HepG2 (cell line): ENCODE measurements at regions not wholly inside any gene's neighbourhood (a gene's known extent, or its start where the extent isn't known, plus 50 kb on each side); places are given as distances from the start of the nearest gene placed in this dataset.

Experiments used
- ATAC-seq: fragments of 200-7000 bp; cut with Tn5 transposase; 3 replicates; pipeline ENCODE4 v1.9.1; 2020; ENCODE audit warnings: mild to moderate bottlenecking, moderate library complexity
- BruUV-seq: library from RNA; stranded (reverse); fragments of 400-500 nt; replicated peaks from 2 replicates; lab custom pipeline; 2021; lab: Mats Ljungman, UMichigan
- CTCF ChIA-PET: fragments of 300-600 bp; formaldehyde crosslinking; extraction: SDS; loops from one replicate; lab custom pipeline; 2021; ENCODE audit warnings: low total read pairs, inconsistent platforms, low intra/inter-chr PET ratio; lab: Yijun Ruan, JAX
- POLR2A ChIA-PET: fragments of 350-600 bp; sonication (Branson Sonifier 250); formaldehyde crosslinking; loops from one replicate; lab custom pipeline; 2020; ENCODE audit warnings: antibody characterized with exemption, inconsistent platforms; lab: Yijun Ruan, JAX
- DNase-seq: peaks from one replicate; pipeline ENCODE4 v3.0.0-alpha.2; 2015; ENCODE audit warnings: low spot score
- FAIRE-seq: peaks from 3 replicates; lab custom pipeline; 2011; peaks lifted over from hg19 to GRCh38; lab: Jason Lieb, UNC
- H2AFZ ChIP-seq: one replicate; pipeline ENCODE4 v1.6.1; 2011; ENCODE audit warnings: low read length, inconsistent platforms
- H3K27ac ChIP-seq: fragments of 300-600 bp; 3 replicates; pipeline ENCODE4 v1.8.0; 2011; ENCODE audit warnings: mixed run types, mild to moderate bottlenecking, mixed read lengths, low read length, inconsistent platforms; ENCODE audit not compliant: insufficient read depth; ENCODE audit errors: extremely low read length
- H3K27me3 ChIP-seq, 2 experiments: fragments of 200-600 bp in 1 of 2; 2 replicates in 1 of 2; 3 replicates in 1 of 2; pipeline versions ENCODE4 v1.6.0 to v1.8.0; 2011; ENCODE audit warnings: low read length in 2 of 2, mild to moderate bottlenecking in 2 of 2, moderate library complexity in 2 of 2, inconsistent platforms in 1 of 2; ENCODE audit not compliant: insufficient read depth in 2 of 2, control insufficient read depth in 1 of 2
- H3K36me3 ChIP-seq, 2 experiments: fragments of 200-600 bp in 1 of 2; replicated peaks in 1 of 2; 2 replicates in 1 of 2; 3 replicates in 1 of 2; pipeline versions ENCODE4 v1.5.1 to v1.8.0; 2011; ENCODE audit warnings: low read length in 2 of 2, inconsistent platforms in 1 of 2; ENCODE audit not compliant: insufficient read depth in 2 of 2, control insufficient read depth in 1 of 2
- H3K4me1 ChIP-seq: 2 replicates; pipeline ENCODE4 v1.5.1; 2012; ENCODE audit warnings: low read length, inconsistent platforms; ENCODE audit not compliant: insufficient read depth
- H3K4me2 ChIP-seq: 2 replicates; pipeline ENCODE4 v1.6.0; 2011; ENCODE audit warnings: low read depth, low read length, inconsistent platforms
- H3K4me3 ChIP-seq, 3 experiments: fragments of 200-600 bp in 1 of 3; sonication (generic), shearing (Covaris generic) in 1 of 3; replicated peaks in 1 of 3; 2 replicates each; pipeline ENCODE4 v1.5.1; 2011 to 2016; ENCODE audit warnings: low read length in 3 of 3, inconsistent platforms in 2 of 3, low read depth in 2 of 3, mild to moderate bottlenecking in 2 of 3, control low read depth in 1 of 3, mixed read lengths in 1 of 3; ENCODE audit not compliant: insufficient read depth in 1 of 3
- H3K79me2 ChIP-seq: one replicate; pipeline ENCODE4 v1.6.1; 2011; ENCODE audit warnings: low read length, inconsistent platforms; ENCODE audit not compliant: insufficient read depth
- H3K9ac ChIP-seq: 2 replicates; pipeline ENCODE4 v1.6.0; 2011; ENCODE audit warnings: mild to moderate bottlenecking, low read depth, low read length, inconsistent platforms; ENCODE audit not compliant: insufficient read depth
- H3K9me3 ChIP-seq: 2 replicates; pipeline ENCODE4 v1.5.1; 2012; ENCODE audit warnings: mild to moderate bottlenecking, low read length
- H4K20me1 ChIP-seq: 2 replicates; pipeline ENCODE4 v1.6.0; 2011; ENCODE audit warnings: inconsistent platforms, mild to moderate bottlenecking, low read length, moderate library complexity; ENCODE audit not compliant: insufficient read depth
- ETS1 ChIP-seq: sonication (generic); formaldehyde crosslinking; IDR thresholded peaks from 2 replicates; pipeline ENCODE4 v1.4.0; 2020; ENCODE audit warnings: missing genetic modification reagents
- FIP1L1 ChIP-seq: fragments of 200-400 bp; formaldehyde crosslinking; IDR thresholded peaks from 2 replicates; pipeline ENCODE4 v1.6.1; 2018; ENCODE audit warnings: low read depth, mild to moderate bottlenecking, low read length, moderate library complexity, borderline replicate concordance; ENCODE audit not compliant: insufficient read depth
- FOXC1 ChIP-seq: sonication (generic); formaldehyde crosslinking; IDR thresholded peaks from 2 replicates; pipeline ENCODE4 v1.8.0; 2022; ENCODE audit warnings: mild to moderate bottlenecking, missing genetic modification reagents, borderline replicate concordance
- GRHL1 ChIP-seq: sonication (generic); formaldehyde crosslinking; conservative IDR thresholded peaks from 2 replicates; pipeline ENCODE4 v1.8.0; 2022; ENCODE audit warnings: missing genetic modification reagents
- HIC2 ChIP-seq: sonication (generic); formaldehyde crosslinking; IDR thresholded peaks from 2 replicates; pipeline ENCODE4 v1.9.0; 2022; ENCODE audit warnings: low read depth, missing genetic modification reagents
- NFIC ChIP-seq: IDR thresholded peaks from 2 replicates; pipeline ENCODE4 v1.6.1; 2012; ENCODE audit warnings: mild to moderate bottlenecking, low read length, inconsistent platforms
- NONO ChIP-seq, 2 experiments: fragments of 450-650 bp in 1 of 2; sonication (generic) in 1 of 2; formaldehyde crosslinking in 1 of 2; IDR thresholded peaks in 1 of 2; conservative IDR thresholded peaks in 1 of 2; 2 replicates each; pipeline versions ENCODE4 v1.6.1 to v1.8.0; 2017 to 2022; ENCODE audit warnings: mild to moderate bottlenecking in 1 of 2, missing genetic modification reagents in 1 of 2, moderate library complexity in 1 of 2
- RAD51 ChIP-seq: fragments of 450-650 bp; IDR thresholded peaks from 2 replicates; pipeline ENCODE4 v1.6.1; 2016; ENCODE audit warnings: borderline replicate concordance
- ZBTB39 ChIP-seq: sonication (generic); formaldehyde crosslinking; IDR thresholded peaks from 2 replicates; pipeline ENCODE4 v1.5.0; 2020; ENCODE audit warnings: missing genetic modification reagents
- ZNF431 ChIP-seq: sonication (generic); formaldehyde crosslinking; IDR thresholded peaks from 2 replicates; pipeline ENCODE4 v1.9.0; 2022; ENCODE audit warnings: missing genetic modification reagents, low read depth, mild to moderate bottlenecking, borderline replicate concordance
- ZNF569 ChIP-seq: sonication (generic); formaldehyde crosslinking; IDR thresholded peaks from 2 replicates; pipeline ENCODE4 v1.5.0; 2020; ENCODE audit warnings: mild to moderate bottlenecking, missing genetic modification reagents, moderate library complexity, borderline replicate concordance
- ZNF747 ChIP-seq: sonication (generic); formaldehyde crosslinking; IDR thresholded peaks from 2 replicates; pipeline ENCODE4 v1.8.1; 2023; ENCODE audit warnings: missing genetic modification reagents, mild to moderate bottlenecking, borderline replicate concordance
- WGBS: methylation state at CpG from one replicate; pipeline ENCODE4 v1.1.6; 2017; ENCODE audit warnings: low lambda C conversion rate; 5-methylcytosine and 5-hydroxymethylcytosine counted together
- in situ Hi-C: cut with HindIII; loops from 2 replicates; pipeline ENCODE4 v1.10.0; 2017; ENCODE audit warnings: low pct_unique_long_range_greater_than_20kb; ENCODE audit not compliant: extremely low pct_ligation_motif_present
- intact Hi-C: fragments of 100-400 bp; cut with micrococcal nuclease; formaldehyde crosslinking; loops from one replicate; pipeline ENCODE4 v1.10.0; 2022; ENCODE audit not compliant: unreplicated experiment

- TF ChIP-seq ZBTB39: no peak
These were observed 244.2 kb downstream of the SPRY1 start (continued) for GRCh38 chr4:123640824-123641223.

- POLR2A ChIA-PET: no interaction called here
- Histone ChIP-seq H3K4me2 (no peak overlapping the region), H3K9me3 (no peaks in the 10 kb centered on the region), H3K9ac (no peak overlapping the region), H3K27me3 (no peaks in the 10 kb centered on the region), H4K20me1 (no peaks in the 10 kb centered on the region), H3K4me1 (peaks cover 18% of the 10 kb centered on the region), H3K79me2 (no peaks in the 10 kb centered on the region), H3K36me3 (no peaks in the 10 kb centered on the region), H3K4me3 (no peak overlapping the region), H3K27ac (no peak overlapping the region), H2AFZ (no peak overlapping the region)
- 100% methylated on average over 1 of the region's 1 CpG for WGBS
- BruUV-seq: no TSS peak
- CTCF ChIA-PET: no interaction called here
- intact Hi-C loops (no loop called here), in situ Hi-C loops (no loop called here)
- DNase-seq: no peak
- no peak for FAIRE-seq
- no peak for ATAC-seq
- no peak for TF ChIP-seq ETS1 (CRISPR knock-in tag)
- TF ChIP-seq HIC2 (CRISPR knock-in tag): no peak
- TF ChIP-seq ZNF569: no peak
- TF ChIP-seq NFIC: no peak
- no peak for TF ChIP-seq NONO (IDR thresholded peaks at IDR 0.05)
- no peak for TF ChIP-seq NONO (CRISPR knock-in tag; conservative IDR thresholded peaks at IDR 0.05)
- no peak for TF ChIP-seq RAD51
- no peak for TF ChIP-seq ZNF747 (CRISPR knock-in tag)
- no peak for TF ChIP-seq FOXC1 (CRISPR knock-in tag)
- TF ChIP-seq FIP1L1: no peak
- TF ChIP-seq ZNF431 (CRISPR knock-in tag): no peak
- TF ChIP-seq GRHL1 (CRISPR knock-in tag): no peak
These were observed 247.1 kb downstream of the SPRY1 start for GRCh38 chr4:123643691-123644090.
